Neural cell (in vitro differentiated cells): ENCODE measurements at regions not wholly inside any gene's neighbourhood (a gene's known extent, or its start where the extent isn't known, plus 50 kb on each side); places are given as distances from the start of the nearest gene placed in this dataset.

Experiments
- CTCF ChIP-seq: fragments of 450-650 bp; IDR thresholded peaks from 2 replicates; pipeline ENCODE4 v1.5.1; 2014; ENCODE audit warnings: antibody characterized with exemption, mild to moderate bottlenecking, moderate library complexity; ENCODE audit not compliant: poor library complexity, severe bottlenecking
- EP300 ChIP-seq: fragments of 450-650 bp; conservative IDR thresholded peaks from 2 replicates; pipeline ENCODE4 v1.6.1; 2014; ENCODE audit warnings: antibody characterized with exemption, mild to moderate bottlenecking, moderate library complexity; ENCODE audit not compliant: poor library complexity, severe bottlenecking
- REST ChIP-seq: IDR thresholded peaks from 2 replicates; pipeline ENCODE4 v1.6.1; 2012; ENCODE audit warnings: borderline replicate concordance
- TAF1 ChIP-seq: IDR thresholded peaks from 2 replicates; pipeline ENCODE4 v1.6.1; 2012; ENCODE audit warnings: low read depth

GRCh38 chr7:15832996-15833395, 146.5 kb upstream of the MEOX2 start:
- TF ChIP-seq REST = no peak
- no peak for TF ChIP-seq CTCF
- no peak for TF ChIP-seq EP300
- no peak for TF ChIP-seq TAF1
